ENCODE measurements at regions not wholly inside any gene's neighbourhood (a gene's known extent, or its start where the extent isn't known, plus 50 kb on each side); places are given as distances from the start of the nearest gene placed in this dataset.

DNA sequence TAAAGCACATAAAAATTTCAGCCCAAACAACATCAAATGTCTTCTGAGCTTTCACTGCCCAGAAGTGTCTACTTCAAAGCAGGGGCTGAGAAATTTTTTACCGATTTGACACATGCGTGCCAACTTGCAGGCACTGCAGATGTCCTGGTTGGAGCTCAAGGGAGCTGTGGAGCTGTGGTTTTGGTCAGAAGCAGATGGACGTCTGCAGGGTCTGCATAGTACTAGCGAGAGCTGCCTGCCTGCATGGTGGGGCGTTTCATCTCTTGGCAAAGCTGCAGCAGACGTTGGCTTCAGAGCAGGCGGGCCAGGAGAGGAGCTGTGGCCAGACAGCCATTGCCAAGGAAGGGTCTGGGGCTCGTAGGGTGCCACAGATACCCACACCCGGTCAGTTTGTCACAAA is 296.7 kb downstream of the GLRX3 start:
- DNase-seq (ENCODE audit: low spot score): no peak
- TF ChIP-seq, protein P1, sequence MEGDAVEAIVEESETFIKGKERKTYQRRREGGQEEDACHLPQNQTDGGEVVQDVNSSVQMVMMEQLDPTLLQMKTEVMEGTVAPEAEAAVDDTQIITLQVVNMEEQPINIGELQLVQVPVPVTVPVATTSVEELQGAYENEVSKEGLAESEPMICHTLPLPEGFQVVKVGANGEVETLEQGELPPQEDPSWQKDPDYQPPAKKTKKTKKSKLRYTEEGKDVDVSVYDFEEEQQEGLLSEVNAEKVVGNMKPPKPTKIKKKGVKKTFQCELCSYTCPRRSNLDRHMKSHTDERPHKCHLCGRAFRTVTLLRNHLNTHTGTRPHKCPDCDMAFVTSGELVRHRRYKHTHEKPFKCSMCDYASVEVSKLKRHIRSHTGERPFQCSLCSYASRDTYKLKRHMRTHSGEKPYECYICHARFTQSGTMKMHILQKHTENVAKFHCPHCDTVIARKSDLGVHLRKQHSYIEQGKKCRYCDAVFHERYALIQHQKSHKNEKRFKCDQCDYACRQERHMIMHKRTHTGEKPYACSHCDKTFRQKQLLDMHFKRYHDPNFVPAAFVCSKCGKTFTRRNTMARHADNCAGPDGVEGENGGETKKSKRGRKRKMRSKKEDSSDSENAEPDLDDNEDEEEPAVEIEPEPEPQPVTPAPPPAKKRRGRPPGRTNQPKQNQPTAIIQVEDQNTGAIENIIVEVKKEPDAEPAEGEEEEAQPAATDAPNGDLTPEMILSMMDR (IDR thresholded peaks at IDR 0.05; ENCODE audit: extremely low read depth, insufficient read depth, missing control alignments): no peak
- in situ Hi-C loops (cut with MboI; ENCODE audit: low pct_unique_long_range_greater_than_20kb, low sequenced_read_pairs, unreplicated experiment): no loop called here

DNA sequence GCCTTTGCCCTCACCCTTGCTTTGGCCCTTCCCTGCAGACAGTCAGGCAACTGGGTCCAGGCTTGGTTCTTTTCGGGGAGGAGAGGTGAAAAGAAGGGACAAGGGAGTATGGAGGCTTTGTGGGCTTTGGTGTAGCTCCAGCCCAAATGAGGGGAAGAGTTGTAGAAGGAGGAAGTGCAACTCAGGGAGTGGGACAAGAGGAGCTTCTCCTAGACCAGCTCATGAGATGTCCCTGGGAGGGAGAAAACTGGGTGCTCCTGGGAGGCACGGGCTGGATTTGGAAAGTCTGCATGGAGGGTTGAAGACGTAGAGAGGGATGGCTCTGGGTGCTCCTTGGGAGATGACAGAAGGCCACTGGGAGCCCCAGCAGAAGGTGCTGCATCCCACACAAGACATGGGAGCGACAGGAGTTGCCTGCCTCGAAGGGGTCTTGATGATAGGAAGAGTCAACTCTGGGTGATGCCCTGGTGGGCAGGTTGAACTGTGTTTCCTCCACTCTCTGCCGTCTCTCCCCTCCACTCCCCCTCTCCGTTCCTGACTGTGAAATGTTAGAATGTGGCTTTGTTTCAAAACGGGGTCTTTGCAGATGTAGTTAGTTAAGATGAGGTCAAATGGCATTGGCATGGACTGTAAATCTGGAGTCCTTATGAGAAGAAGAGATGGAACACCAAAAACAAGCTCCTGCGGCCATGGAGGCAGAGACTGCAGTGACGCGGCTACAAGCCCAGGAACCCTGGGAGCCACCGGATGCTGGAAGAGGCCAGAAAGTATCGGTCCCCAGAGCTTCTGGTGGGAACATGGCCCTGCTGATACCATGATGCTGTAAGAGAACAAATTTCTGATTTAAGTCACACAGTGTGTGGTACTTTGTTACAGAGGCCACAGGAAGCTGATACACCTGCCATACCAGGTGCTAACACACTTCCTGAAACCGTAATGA is 298.5 kb downstream of the GLRX3 start:
- in situ Hi-C loops (cut with MboI; ENCODE audit: low pct_unique_long_range_greater_than_20kb, low sequenced_read_pairs, unreplicated experiment): no loop called here
- TF ChIP-seq, protein P1 (IDR thresholded peaks at IDR 0.05; ENCODE audit: extremely low read depth, insufficient read depth, missing control alignments): no peak
- DNase-seq (ENCODE audit: low spot score): no peak

- TF ChIP-seq, protein P1 (IDR thresholded peaks at IDR 0.05; ENCODE audit: extremely low read depth, insufficient read depth, missing control alignments): no peak
- no peak for DNase-seq (ENCODE audit: low spot score)
- in situ Hi-C loops (cut with MboI; ENCODE audit: low pct_unique_long_range_greater_than_20kb, low sequenced_read_pairs, unreplicated experiment): no loop called here
Observed at GRCh38 chr10:130435961-130436360, 299.8 kb downstream of the GLRX3 start.

GRCh38 chr10:130438861-130439260 is 302.7 kb downstream of the GLRX3 start:
- TF ChIP-seq, protein P1 (IDR thresholded peaks at IDR 0.05; ENCODE audit: extremely low read depth, insufficient read depth, missing control alignments): no peak
- in situ Hi-C loops (cut with MboI; ENCODE audit: low pct_unique_long_range_greater_than_20kb, low sequenced_read_pairs, unreplicated experiment): no loop called here
- no peak for DNase-seq (ENCODE audit: low spot score)

DNA sequence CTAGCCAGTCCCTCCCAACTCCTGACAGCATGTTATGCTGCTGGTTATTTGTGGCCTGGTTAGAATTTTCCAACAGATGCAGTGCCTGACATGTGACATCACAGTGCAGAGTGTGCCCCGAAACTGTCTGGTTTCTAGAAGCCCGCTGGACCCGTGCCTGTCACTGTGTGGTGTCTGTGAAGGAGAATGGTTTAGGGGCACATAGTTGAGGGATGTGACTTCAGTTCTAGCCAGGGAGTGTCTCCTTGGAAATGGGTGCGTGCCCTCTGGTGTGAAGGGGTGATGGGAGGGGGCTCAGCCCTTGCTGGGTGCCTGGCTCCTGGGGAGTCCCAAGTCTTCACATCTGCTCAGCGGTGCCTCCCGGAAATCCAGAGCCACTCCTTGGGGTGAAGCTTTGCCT is 303.6 kb downstream of the GLRX3 start:
- TF ChIP-seq, protein P1 (IDR thresholded peaks at IDR 0.05; ENCODE audit: extremely low read depth, insufficient read depth, missing control alignments): no peak
- DNase-seq (ENCODE audit: low spot score): no peak
- in situ Hi-C loops (cut with MboI; ENCODE audit: low pct_unique_long_range_greater_than_20kb, low sequenced_read_pairs, unreplicated experiment): no loop called here

GRCh38 chr10:130440494-130440893 is 304.3 kb downstream of the GLRX3 start:
- no peak for DNase-seq (ENCODE audit: low spot score)
- TF ChIP-seq, protein P1 (IDR thresholded peaks at IDR 0.05; ENCODE audit: extremely low read depth, insufficient read depth, missing control alignments): no peak
- in situ Hi-C loops (cut with MboI; ENCODE audit: low pct_unique_long_range_greater_than_20kb, low sequenced_read_pairs, unreplicated experiment): no loop called here
